ENCODE measurements at regions not wholly inside any gene's neighbourhood (a gene's known extent, or its start where the extent isn't known, plus 50 kb on each side); places are given as distances from the start of the nearest gene placed in this dataset.

GRCh38 chr3:28078536-28078935 lies 162.9 kb upstream of the CMC1 start:
- no peaks in the 10 kb centered on the region for H3K9me3 ChIP-seq (ENCODE audit: control insufficient read depth in 3 of 3, low read length in 3 of 3)
- no peaks in the 10 kb centered on the region for H3K27me3 ChIP-seq (ENCODE audit: control insufficient read depth in 3 of 3, insufficient read depth in 3 of 3, low read length in 3 of 3)
- no peak overlapping the region for H3K4me3 ChIP-seq (ENCODE audit: low read length in 3 of 3)
- no peak overlapping the region for H3K27ac ChIP-seq (ENCODE audit: low read depth, low read length)
- no peaks in the 10 kb centered on the region for H3K4me1 ChIP-seq (ENCODE audit: control insufficient read depth in 3 of 3, insufficient read depth in 3 of 3, low read length in 3 of 3)
- no peaks in the 10 kb centered on the region for H3K36me3 ChIP-seq (ENCODE audit: control insufficient read depth in 3 of 3, insufficient read depth in 3 of 3, low read length in 3 of 3)
- no peak overlapping the region for H3K9ac ChIP-seq (ENCODE audit: low read depth in 1 of 3, low read length in 3 of 3)

GRCh38 chr3:28080716-28081115 lies 160.7 kb upstream of the CMC1 start:
- Histone ChIP-seq H3K9me3 (ENCODE audit: control insufficient read depth in 3 of 3, low read length in 3 of 3) (no peaks in the 10 kb centered on the region), H3K4me1 (ENCODE audit: control insufficient read depth in 3 of 3, insufficient read depth in 3 of 3, low read length in 3 of 3) (no peaks in the 10 kb centered on the region), H3K27ac (ENCODE audit: low read depth, low read length) (no peak overlapping the region), H3K4me3 (ENCODE audit: low read length in 3 of 3) (no peak overlapping the region), H3K36me3 (ENCODE audit: control insufficient read depth in 3 of 3, insufficient read depth in 3 of 3, low read length in 3 of 3) (no peaks in the 10 kb centered on the region), H3K27me3 (ENCODE audit: control insufficient read depth in 3 of 3, insufficient read depth in 3 of 3, low read length in 3 of 3) (no peaks in the 10 kb centered on the region), H3K9ac (ENCODE audit: low read depth in 1 of 3, low read length in 3 of 3) (no peak overlapping the region)

GRCh38 chr3:28081533-28081947 lies 159.9 kb upstream of the CMC1 start:
- Histone ChIP-seq H3K9me3 (ENCODE audit: control insufficient read depth in 3 of 3, low read length in 3 of 3) (no peaks in the 10 kb centered on the region), H3K4me1 (ENCODE audit: control insufficient read depth in 3 of 3, insufficient read depth in 3 of 3, low read length in 3 of 3) (no peaks in the 10 kb centered on the region), H3K36me3 (ENCODE audit: control insufficient read depth in 3 of 3, insufficient read depth in 3 of 3, low read length in 3 of 3) (no peaks in the 10 kb centered on the region), H3K9ac (ENCODE audit: low read depth in 1 of 3, low read length in 3 of 3) (no peak overlapping the region), H3K27me3 (ENCODE audit: control insufficient read depth in 3 of 3, insufficient read depth in 3 of 3, low read length in 3 of 3) (no peaks in the 10 kb centered on the region), H3K4me3 (ENCODE audit: low read length in 3 of 3) (no peak overlapping the region), H3K27ac (ENCODE audit: low read depth, low read length) (no peak overlapping the region)

GRCh38 chr3:28087591-28087990 lies 153.8 kb upstream of the CMC1 start:
- Histone ChIP-seq H3K36me3 (ENCODE audit: control insufficient read depth in 3 of 3, insufficient read depth in 3 of 3, low read length in 3 of 3) (no peaks in the 10 kb centered on the region), H3K4me3 (ENCODE audit: low read length in 3 of 3) (no peak overlapping the region), H3K4me1 (ENCODE audit: control insufficient read depth in 3 of 3, insufficient read depth in 3 of 3, low read length in 3 of 3) (no peaks in the 10 kb centered on the region), H3K9ac (ENCODE audit: low read depth in 1 of 3, low read length in 3 of 3) (no peak overlapping the region), H3K9me3 (ENCODE audit: control insufficient read depth in 3 of 3, low read length in 3 of 3) (peaks cover 0 to under 1% (median 0%) of the 10 kb centered on the region in 3 donors), H3K27ac (ENCODE audit: low read depth, low read length) (no peak overlapping the region), H3K27me3 (ENCODE audit: control insufficient read depth in 3 of 3, insufficient read depth in 3 of 3, low read length in 3 of 3) (no peaks in the 10 kb centered on the region)

GRCh38 chr3:28088811-28089526 lies 152.4 kb upstream of the CMC1 start:
- H3K9ac ChIP-seq (ENCODE audit: low read depth in 1 of 3, low read length in 3 of 3): no peak overlapping the region
- H3K4me3 ChIP-seq (ENCODE audit: low read length in 3 of 3): no peak overlapping the region
- H3K9me3 ChIP-seq (ENCODE audit: control insufficient read depth in 3 of 3, low read length in 3 of 3): peaks cover 0 to 3% (median 0%) of the 10 kb centered on the region in 3 donors
- no peaks in the 10 kb centered on the region for H3K27me3 ChIP-seq (ENCODE audit: control insufficient read depth in 3 of 3, insufficient read depth in 3 of 3, low read length in 3 of 3)
- H3K36me3 ChIP-seq (ENCODE audit: control insufficient read depth in 3 of 3, insufficient read depth in 3 of 3, low read length in 3 of 3): no peaks in the 10 kb centered on the region
- no peak overlapping the region for H3K27ac ChIP-seq (ENCODE audit: low read depth, low read length)
- no peaks in the 10 kb centered on the region for H3K4me1 ChIP-seq (ENCODE audit: control insufficient read depth in 3 of 3, insufficient read depth in 3 of 3, low read length in 3 of 3)

- H3K36me3 ChIP-seq (ENCODE audit: control insufficient read depth in 3 of 3, insufficient read depth in 3 of 3, low read length in 3 of 3): no peaks in the 10 kb centered on the region
- H3K4me3 ChIP-seq (ENCODE audit: low read length in 3 of 3): no peak overlapping the region
- peaks cover 0 to 3% (median 2%) of the 10 kb centered on the region in 3 donors for H3K9me3 ChIP-seq (ENCODE audit: control insufficient read depth in 3 of 3, low read length in 3 of 3)
- H3K27me3 ChIP-seq (ENCODE audit: control insufficient read depth in 3 of 3, insufficient read depth in 3 of 3, low read length in 3 of 3): no peaks in the 10 kb centered on the region
- H3K9ac ChIP-seq (ENCODE audit: low read depth in 1 of 3, low read length in 3 of 3): no peak overlapping the region
- no peaks in the 10 kb centered on the region for H3K4me1 ChIP-seq (ENCODE audit: control insufficient read depth in 3 of 3, insufficient read depth in 3 of 3, low read length in 3 of 3)
- no peak overlapping the region for H3K27ac ChIP-seq (ENCODE audit: low read depth, low read length)
Observed at GRCh38 chr3:28089527-28089897, 151.9 kb upstream of the CMC1 start.

- peaks cover 0 to under 1% (median 0%) of the 10 kb centered on the region in 3 donors for H3K9me3 ChIP-seq (ENCODE audit: control insufficient read depth in 3 of 3, low read length in 3 of 3)
- H3K4me1 ChIP-seq (ENCODE audit: control insufficient read depth in 3 of 3, insufficient read depth in 3 of 3, low read length in 3 of 3): no peaks in the 10 kb centered on the region
Observed at GRCh38 chr3:28099296-28099695, 142.1 kb upstream of the CMC1 start.

GRCh38 chr3:28101705-28102104 lies 139.7 kb upstream of the CMC1 start:
- no peaks in the 10 kb centered on the region for H3K27me3 ChIP-seq (ENCODE audit: control insufficient read depth in 3 of 3, insufficient read depth in 3 of 3, low read length in 3 of 3)
- no peak overlapping the region for H3K4me3 ChIP-seq (ENCODE audit: low read length in 3 of 3)
- H3K9ac ChIP-seq (ENCODE audit: low read depth in 1 of 3, low read length in 3 of 3): no peak overlapping the region
- H3K36me3 ChIP-seq (ENCODE audit: control insufficient read depth in 3 of 3, insufficient read depth in 3 of 3, low read length in 3 of 3): no peaks in the 10 kb centered on the region
- H3K4me1 ChIP-seq (ENCODE audit: control insufficient read depth in 3 of 3, insufficient read depth in 3 of 3, low read length in 3 of 3): no peaks in the 10 kb centered on the region
- H3K27ac ChIP-seq (ENCODE audit: low read depth, low read length): no peak overlapping the region
- no peaks in the 10 kb centered on the region for H3K9me3 ChIP-seq (ENCODE audit: control insufficient read depth in 3 of 3, low read length in 3 of 3)

More at GRCh38 chr3:28099296-28099695, 142.1 kb upstream of the CMC1 start:
- no peaks in the 10 kb centered on the region for H3K36me3 ChIP-seq (ENCODE audit: control insufficient read depth in 3 of 3, insufficient read depth in 3 of 3, low read length in 3 of 3)
- H3K9ac ChIP-seq (ENCODE audit: low read depth in 1 of 3, low read length in 3 of 3): no peak overlapping the region
- H3K27me3 ChIP-seq (ENCODE audit: control insufficient read depth in 3 of 3, insufficient read depth in 3 of 3, low read length in 3 of 3): no peaks in the 10 kb centered on the region
- no peak overlapping the region for H3K27ac ChIP-seq (ENCODE audit: low read depth, low read length)
- no peak overlapping the region for H3K4me3 ChIP-seq (ENCODE audit: low read length in 3 of 3)

GRCh38 chr3:28103861-28104260 lies 137.6 kb upstream of the CMC1 start:
- no peaks in the 10 kb centered on the region for H3K4me1 ChIP-seq (ENCODE audit: control insufficient read depth in 3 of 3, insufficient read depth in 3 of 3, low read length in 3 of 3)
- no peak overlapping the region for H3K27ac ChIP-seq (ENCODE audit: low read depth, low read length)
- no peak overlapping the region for H3K9ac ChIP-seq (ENCODE audit: low read depth in 1 of 3, low read length in 3 of 3)
- H3K4me3 ChIP-seq (ENCODE audit: low read length in 3 of 3): no peak overlapping the region
- H3K9me3 ChIP-seq (ENCODE audit: control insufficient read depth in 3 of 3, low read length in 3 of 3): no peaks in the 10 kb centered on the region
- no peaks in the 10 kb centered on the region for H3K36me3 ChIP-seq (ENCODE audit: control insufficient read depth in 3 of 3, insufficient read depth in 3 of 3, low read length in 3 of 3)
- no peaks in the 10 kb centered on the region for H3K27me3 ChIP-seq (ENCODE audit: control insufficient read depth in 3 of 3, insufficient read depth in 3 of 3, low read length in 3 of 3)

- Histone ChIP-seq H3K9me3 (ENCODE audit: control insufficient read depth in 3 of 3, low read length in 3 of 3) (no peaks in the 10 kb centered on the region), H3K27me3 (ENCODE audit: control insufficient read depth in 3 of 3, insufficient read depth in 3 of 3, low read length in 3 of 3) (no peaks in the 10 kb centered on the region), H3K27ac (ENCODE audit: low read depth, low read length) (no peak overlapping the region), H3K4me3 (ENCODE audit: low read length in 3 of 3) (no peak overlapping the region), H3K36me3 (ENCODE audit: control insufficient read depth in 3 of 3, insufficient read depth in 3 of 3, low read length in 3 of 3) (no peaks in the 10 kb centered on the region), H3K4me1 (ENCODE audit: control insufficient read depth in 3 of 3, insufficient read depth in 3 of 3, low read length in 3 of 3) (no peaks in the 10 kb centered on the region), H3K9ac (ENCODE audit: low read depth in 1 of 3, low read length in 3 of 3) (no peak overlapping the region)
Observed at GRCh38 chr3:28104896-28105534, 136.4 kb upstream of the CMC1 start.
